Activated naive CD8-positive, alpha-beta T cell treated with anti-CD3 and anti-CD28 coated beads, Interleukin-2, amount 10 ng/mL, durations not matched to agents 7 days and 5 days (primary cell): ENCODE measurements at regions not wholly inside any gene's neighbourhood (a gene's known extent, or its start where the extent isn't known, plus 50 kb on each side); places are given as distances from the start of the nearest gene placed in this dataset.
A peak's percentile ranks its signal among the peaks of the same experiment; 100 is the strongest.

Experiments used
- ATAC-seq: fragments of 150-1000 bp; cut with Tn5 transposase; one replicate; pipeline ENCODE4 v1.10.0; 2021; ENCODE audit warnings: low read depth, moderate library complexity
- POLR2A ChIA-PET: fragments of 350-600 bp; sonication (Branson Sonifier 250); formaldehyde crosslinking; loops from one replicate; lab custom pipeline; 2021; ENCODE audit warnings: antibody characterized with exemption; lab: Charles Lee
- DNase-seq: peaks from one replicate; pipeline ENCODE4 v3.0.0; 2021
- H3K27ac Mint-ChIP-seq: one replicate; pipeline ENCODE4 v1.8.0; 2022; ENCODE audit warnings: mild to moderate bottlenecking, mixed read lengths
- H3K27me3 Mint-ChIP-seq: one replicate; pipeline ENCODE4 v1.8.0; 2022; ENCODE audit warnings: mild to moderate bottlenecking, moderate library complexity, mixed read lengths
- H3K36me3 Mint-ChIP-seq: one replicate; pipeline ENCODE4 v1.8.0; 2021; ENCODE audit warnings: mild to moderate bottlenecking, mixed read lengths
- H3K4me1 Mint-ChIP-seq: one replicate; pipeline ENCODE4 v1.8.0; 2021; ENCODE audit warnings: mixed read lengths
- H3K4me3 Mint-ChIP-seq: one replicate; pipeline ENCODE4 v1.8.0; 2022; ENCODE audit warnings: mild to moderate bottlenecking, moderate library complexity, mixed read lengths
- H3K9me3 Mint-ChIP-seq: one replicate; pipeline ENCODE4 v1.8.0; 2021; ENCODE audit warnings: mixed read lengths

- H3K27me3 Mint-ChIP-seq: no peaks in the 10 kb centered on the region
- peak overlapping the region; percentile 95 for H3K4me3 Mint-ChIP-seq
- DNase-seq (no peak), ATAC-seq (no peak)
- peaks cover 29% of the 10 kb centered on the region for H3K4me1 Mint-ChIP-seq
- POLR2A ChIA-PET: interaction anchor here (2.7 to 5.1 kb wide), 2 partner anchors 12 to 14 kb away, joined by 10 to 45 read pairs; no protein-coding TSS in a partner anchor
- no peaks in the 10 kb centered on the region for H3K9me3 Mint-ChIP-seq
- peaks cover 32% of the 10 kb centered on the region for H3K36me3 Mint-ChIP-seq
- H3K27ac Mint-ChIP-seq: peak overlapping the region; percentile 90
Observed at GRCh38 chrX:10099411-10099810, 57.4 kb upstream of the CLCN4 start.

GRCh38 chrX:10101269-10101668 lies 55.5 kb upstream of the CLCN4 start:
- no peak overlapping the region for H3K4me3 Mint-ChIP-seq
- peaks cover 24% of the 10 kb centered on the region for H3K4me1 Mint-ChIP-seq
- POLR2A ChIA-PET: interaction anchor here (0.9 kb wide), 1 partner anchor 10 kb away, joined by 3 read pairs; no protein-coding TSS in a partner anchor
- ATAC-seq (no peak), DNase-seq (no peak)
- H3K36me3 Mint-ChIP-seq: peaks cover 33% of the 10 kb centered on the region
- no peaks in the 10 kb centered on the region for H3K27me3 Mint-ChIP-seq
- no peaks in the 10 kb centered on the region for H3K9me3 Mint-ChIP-seq
- H3K27ac Mint-ChIP-seq: no peak overlapping the region

- H3K27ac Mint-ChIP-seq: no peak overlapping the region
Observed at GRCh38 chrX:10102046-10102704, 54.6 kb upstream of the CLCN4 start.

GRCh38 chrX:10103023-10103422 lies 53.8 kb upstream of the CLCN4 start:
- no peaks in the 10 kb centered on the region for H3K9me3 Mint-ChIP-seq
- no peaks in the 10 kb centered on the region for H3K27me3 Mint-ChIP-seq
- no peak for ATAC-seq
- POLR2A ChIA-PET: no interaction called here
- peaks cover 32% of the 10 kb centered on the region for H3K4me1 Mint-ChIP-seq
- peaks cover 29% of the 10 kb centered on the region for H3K36me3 Mint-ChIP-seq
- no peak for DNase-seq
- H3K4me3 Mint-ChIP-seq: no peak overlapping the region
- no peak overlapping the region for H3K27ac Mint-ChIP-seq

More at GRCh38 chrX:10102046-10102704, 54.6 kb upstream of the CLCN4 start:
- no peaks in the 10 kb centered on the region for H3K9me3 Mint-ChIP-seq
- H3K4me3 Mint-ChIP-seq: no peak overlapping the region
- no peak for DNase-seq
- H3K4me1 Mint-ChIP-seq: peaks cover 27% of the 10 kb centered on the region
- no peaks in the 10 kb centered on the region for H3K27me3 Mint-ChIP-seq
- POLR2A ChIA-PET: no interaction called here
- ATAC-seq: no peak
- H3K36me3 Mint-ChIP-seq: peaks cover 29% of the 10 kb centered on the region

GRCh38 chrX:10104958-10105658 lies 51.7 kb upstream of the CLCN4 start:
- Mint-ChIP-seq H3K27me3 (no peaks in the 10 kb centered on the region), H3K9me3 (no peaks in the 10 kb centered on the region), H3K4me1 (peaks cover 31% of the 10 kb centered on the region), H3K36me3 (peaks cover 26% of the 10 kb centered on the region), H3K27ac (no peak overlapping the region), H3K4me3 (no peak overlapping the region)
- DNase-seq (no peak), ATAC-seq (no peak)
- POLR2A ChIA-PET: no interaction called here

GRCh38 chrX:10106806-10107205 lies 50.0 kb upstream of the CLCN4 start:
- H3K4me1 Mint-ChIP-seq: peaks cover 42% of the 10 kb centered on the region
- DNase-seq (peak; percentile 44), ATAC-seq (peak; percentile 58)
- no peaks in the 10 kb centered on the region for H3K9me3 Mint-ChIP-seq
- H3K27me3 Mint-ChIP-seq: no peaks in the 10 kb centered on the region
- peak overlapping the region; percentile 65 for H3K4me3 Mint-ChIP-seq
- H3K36me3 Mint-ChIP-seq: peaks cover 24% of the 10 kb centered on the region
- peak overlapping the region; percentile 90 for H3K27ac Mint-ChIP-seq
- POLR2A ChIA-PET: interaction anchor here (1.2 kb wide), 1 partner anchor 25 kb away, joined by 4 read pairs; no protein-coding TSS in a partner anchor
